ENCODE measurements at regions not wholly inside any gene's neighbourhood (a gene's known extent, or its start where the extent isn't known, plus 50 kb on each side); places are given as distances from the start of the nearest gene placed in this dataset.

DNA sequence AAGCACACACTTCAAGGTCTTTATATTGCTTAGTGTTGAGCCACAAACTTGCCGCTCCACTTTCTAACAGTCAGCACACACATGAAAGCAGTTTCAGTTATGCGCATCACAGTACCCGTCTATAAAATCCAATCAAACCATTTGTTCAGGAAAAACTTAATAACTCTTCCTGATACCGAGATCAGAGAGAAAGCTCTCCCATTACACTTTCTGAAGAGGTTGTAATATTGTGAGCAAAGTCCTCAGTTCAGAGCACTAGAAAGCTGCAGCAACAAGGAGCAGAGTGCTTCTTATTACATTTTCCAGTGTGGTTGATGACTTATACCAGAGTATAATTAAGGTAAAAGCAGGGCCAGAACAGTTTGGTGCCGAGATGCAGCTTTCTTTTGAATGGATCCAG lies 102.8 kb upstream of the F3 start:
- no peak for DNase-seq (ENCODE audit: low spot score)

DNA sequence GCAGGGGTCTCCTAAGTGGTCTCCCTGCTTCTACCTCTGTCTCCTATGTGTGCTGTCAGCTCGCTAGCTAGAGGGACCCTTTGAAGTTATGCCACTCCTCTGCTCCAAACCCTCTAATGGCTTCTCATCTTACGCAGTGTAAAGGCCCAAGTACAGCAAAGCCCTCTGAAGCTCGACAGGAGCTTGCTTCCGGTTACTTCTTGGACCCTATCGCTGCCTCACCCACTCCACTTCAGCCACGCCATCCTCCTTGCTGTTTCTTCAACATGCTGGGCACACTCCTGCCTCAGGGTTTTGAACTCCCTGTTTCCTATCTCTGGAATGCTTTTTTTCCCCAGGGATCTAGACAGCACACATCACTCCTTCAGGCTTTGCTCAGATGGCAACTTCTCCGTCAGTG lies 102.3 kb upstream of the F3 start:
- no peak for DNase-seq (ENCODE audit: low spot score)

DNA sequence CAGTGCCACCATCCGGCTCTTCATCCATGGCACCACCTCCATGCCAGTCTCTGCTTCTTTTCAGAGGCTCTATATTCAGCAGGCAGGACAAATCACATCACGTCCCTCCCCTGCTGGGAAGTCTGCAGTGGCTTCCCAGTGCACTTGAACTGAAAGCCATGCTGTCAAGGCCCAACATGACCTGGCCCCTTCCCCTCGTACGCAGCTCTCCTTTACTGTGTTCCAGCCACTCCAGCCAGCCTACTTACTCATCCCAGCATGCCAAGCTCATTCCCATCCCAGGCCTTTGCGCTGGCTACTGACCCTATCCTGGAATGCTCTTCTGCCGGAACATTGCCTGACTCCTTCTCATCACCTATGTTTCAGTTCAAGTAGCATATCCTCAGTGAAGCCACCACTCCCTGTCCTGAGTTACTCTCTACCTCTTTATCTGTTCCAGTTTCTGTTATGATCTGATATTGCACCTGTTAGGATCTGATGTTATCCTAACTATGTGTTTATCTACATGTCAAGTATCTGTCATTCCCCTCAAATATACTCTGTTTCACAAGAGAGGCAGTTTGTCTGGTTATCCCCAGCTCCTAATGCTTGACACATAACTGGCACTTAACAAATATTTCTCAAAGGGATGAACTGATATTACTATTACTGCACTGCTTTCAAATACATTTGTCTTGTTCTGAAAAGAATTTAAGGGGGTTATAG lies 101.2 kb upstream of the F3 start:
- DNase-seq (ENCODE audit: low spot score): no peak

DNA sequence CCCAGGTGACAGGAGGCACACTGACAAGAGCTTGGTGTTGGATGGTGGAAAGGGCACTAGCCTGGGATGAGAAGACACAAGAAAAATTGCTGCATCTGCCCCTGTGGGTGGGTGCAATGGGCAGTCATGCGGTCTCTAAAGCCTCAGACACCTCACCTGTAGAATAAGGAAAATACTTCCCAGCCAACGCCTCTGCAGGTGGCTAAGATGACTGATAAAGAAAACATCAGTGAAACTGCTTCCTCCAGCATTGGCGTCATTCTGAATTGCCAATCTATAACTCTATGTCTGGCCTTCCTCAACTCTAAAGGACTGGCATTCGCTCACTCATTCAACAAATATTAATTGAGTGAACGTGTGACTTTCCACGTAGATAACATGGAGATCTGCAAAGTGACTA lies 100.4 kb upstream of the F3 start:
- no peak for DNase-seq (ENCODE audit: low spot score)

DNA sequence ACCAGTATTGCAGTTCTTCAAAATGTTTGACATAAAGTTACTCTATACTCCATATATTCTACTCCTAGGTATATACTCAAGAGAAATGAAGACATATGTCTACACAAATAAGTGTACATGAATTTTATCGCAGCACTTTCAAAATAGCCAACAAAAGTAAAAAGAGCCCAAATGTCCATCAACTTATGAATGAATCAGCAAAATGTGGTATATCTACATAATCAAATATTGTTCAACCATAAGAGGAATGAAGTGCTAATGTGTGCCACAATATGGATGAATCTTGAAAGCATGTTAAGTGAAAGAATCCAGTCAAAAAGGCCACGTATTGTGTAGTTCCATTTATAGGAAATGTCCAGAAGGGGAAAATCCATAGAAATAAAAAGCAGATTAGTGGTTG lies 98.6 kb upstream of the F3 start:
- DNase-seq (ENCODE audit: low spot score): no peak

DNA sequence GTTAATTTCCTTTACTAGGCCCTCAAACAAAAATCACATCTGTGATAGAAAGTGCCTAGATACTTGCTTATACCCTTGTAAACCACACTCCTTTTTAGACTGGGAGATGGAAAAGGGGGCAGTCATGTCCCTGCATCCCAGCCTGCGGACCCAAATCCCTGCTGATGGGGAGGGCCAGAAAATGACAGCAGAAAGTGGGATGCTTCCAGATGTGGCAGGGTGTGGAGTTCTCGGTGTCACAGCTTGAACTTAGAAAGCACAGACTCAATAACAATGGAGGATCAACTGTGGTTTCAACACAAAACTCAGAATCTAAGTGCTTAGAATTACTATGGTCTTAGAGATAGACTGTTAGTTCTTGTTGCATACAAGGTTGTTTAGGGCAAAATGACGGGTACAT lies 95.6 kb upstream of the F3 start:
- no peak for DNase-seq (ENCODE audit: low spot score)

DNA sequence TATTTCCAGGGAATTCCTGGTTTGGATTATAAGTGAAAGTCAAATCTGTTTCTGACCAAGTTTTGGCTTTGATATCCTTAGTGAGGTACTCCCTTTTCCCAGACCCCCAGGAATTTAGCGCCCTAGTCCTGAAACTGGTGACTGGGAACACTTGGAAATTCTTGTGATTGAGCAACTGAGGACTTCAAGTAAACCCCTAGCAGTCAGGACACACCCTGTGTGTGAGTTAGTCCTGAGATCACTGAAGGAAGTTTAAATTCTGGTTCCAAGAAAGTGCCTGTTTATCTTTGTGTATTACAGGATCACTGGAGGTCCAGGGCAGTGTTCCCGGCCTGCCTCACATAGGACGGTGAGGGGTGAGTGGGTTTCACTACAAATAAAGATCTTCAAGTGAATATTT lies 95.1 kb upstream of the F3 start:
- no peak for DNase-seq (ENCODE audit: low spot score)

DNA sequence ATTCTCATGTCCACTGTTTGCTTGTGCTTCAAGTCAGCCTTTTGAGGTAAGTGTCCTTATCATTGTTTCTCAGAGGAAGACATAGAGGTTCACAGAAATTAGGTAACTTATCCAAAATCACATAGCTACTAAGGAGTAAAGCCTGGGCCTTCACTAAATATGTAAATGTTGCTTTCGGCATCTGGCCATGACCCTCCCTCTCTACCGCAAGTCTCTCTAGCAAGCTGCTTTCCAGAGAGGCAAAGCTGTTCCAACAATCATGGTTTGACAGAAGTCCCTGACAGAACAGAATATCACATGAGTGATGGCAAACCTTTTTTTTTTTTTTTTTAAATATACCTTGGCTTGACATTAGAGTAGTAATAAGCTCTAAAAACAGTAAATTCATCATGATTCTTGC lies 94.5 kb upstream of the F3 start:
- DNase-seq (ENCODE audit: low spot score): no peak

DNA sequence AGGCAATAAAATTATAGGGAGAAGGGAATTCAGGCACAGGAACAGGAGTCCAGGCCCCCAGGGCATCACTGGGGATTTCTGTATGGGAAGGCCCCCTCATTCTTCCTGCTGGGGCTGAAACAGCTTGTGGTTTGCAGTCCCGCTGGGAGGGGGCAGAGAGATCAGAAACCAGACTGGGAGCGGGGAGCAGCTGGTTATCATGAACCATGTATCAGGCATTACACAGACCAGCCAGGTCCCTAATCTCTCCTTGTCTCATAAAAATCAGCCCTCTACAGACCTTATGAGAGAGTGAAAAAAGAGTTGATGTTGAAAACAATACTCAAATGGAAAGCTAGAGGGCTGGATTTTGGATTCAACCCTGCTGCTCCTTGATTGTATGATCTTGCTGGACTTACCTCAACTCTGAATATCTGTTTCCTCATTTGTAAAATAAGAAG lies 93.4 kb upstream of the F3 start:
- DNase-seq (ENCODE audit: low spot score): no peak

DNA sequence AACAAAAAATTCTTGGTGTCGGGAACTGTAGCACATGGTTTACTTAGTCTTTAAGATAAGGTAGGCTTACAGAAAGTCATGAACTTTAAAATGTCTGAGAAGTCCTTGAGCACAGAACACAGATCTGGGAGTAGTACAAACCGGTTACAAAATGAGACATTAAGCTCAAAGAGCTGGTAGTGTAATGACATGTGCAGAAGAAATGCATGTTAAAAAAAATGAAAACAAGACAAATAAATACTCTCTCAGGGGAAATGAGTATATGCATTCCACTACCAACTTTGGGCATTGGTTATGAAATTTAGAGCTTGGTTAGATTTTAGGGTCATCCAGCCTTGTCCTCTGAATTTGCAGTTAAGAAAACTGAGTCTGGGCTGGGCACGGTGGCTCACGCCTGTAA lies 91.5 kb upstream of the F3 start:
- DNase-seq (ENCODE audit: low spot score): no peak

DNA sequence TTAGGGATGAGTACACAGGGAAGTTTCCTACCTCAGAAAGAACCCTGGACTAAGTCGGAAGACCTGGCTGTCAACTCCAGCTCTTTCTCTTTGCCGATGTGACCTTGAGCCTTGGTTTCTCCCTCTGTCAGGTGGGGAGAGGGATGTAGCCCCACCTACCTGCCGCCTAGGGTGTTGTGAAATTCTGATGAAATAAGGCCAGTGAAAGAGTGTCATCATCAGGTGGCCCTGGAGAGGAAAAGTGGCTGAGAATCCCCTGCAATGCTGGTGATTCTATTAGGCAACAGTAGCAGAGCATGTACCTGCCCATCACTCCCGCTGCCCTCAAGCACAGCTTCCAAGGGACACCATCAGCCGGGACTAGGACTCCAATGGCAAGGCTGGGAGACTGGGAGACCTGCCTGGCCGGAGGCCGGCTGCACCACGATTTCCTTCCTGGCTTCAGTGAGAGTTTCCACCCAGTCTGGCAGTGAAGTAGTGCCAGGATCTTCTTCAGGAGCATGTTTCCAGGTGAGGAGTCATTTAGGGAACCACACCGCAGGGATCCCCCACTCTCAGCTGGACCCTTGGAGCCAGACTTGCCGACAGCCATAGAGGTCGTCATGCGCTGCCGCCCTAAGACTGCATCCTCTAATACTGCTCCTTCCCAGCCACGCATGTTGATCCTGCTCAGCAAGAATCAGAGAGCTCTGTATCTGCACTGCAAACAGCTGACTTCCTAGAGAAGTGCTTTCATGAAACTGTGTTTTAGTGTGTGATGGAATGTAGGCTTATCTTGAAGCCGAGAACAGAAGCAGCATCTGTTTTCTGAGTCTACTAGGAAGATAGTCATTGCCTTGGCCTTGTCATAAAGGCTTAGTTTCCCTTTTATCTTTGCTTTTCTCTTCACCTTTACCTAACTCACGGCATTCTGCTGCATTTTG lies 88.0 kb upstream of the F3 start:
- no peak for DNase-seq (ENCODE audit: low spot score)

DNA sequence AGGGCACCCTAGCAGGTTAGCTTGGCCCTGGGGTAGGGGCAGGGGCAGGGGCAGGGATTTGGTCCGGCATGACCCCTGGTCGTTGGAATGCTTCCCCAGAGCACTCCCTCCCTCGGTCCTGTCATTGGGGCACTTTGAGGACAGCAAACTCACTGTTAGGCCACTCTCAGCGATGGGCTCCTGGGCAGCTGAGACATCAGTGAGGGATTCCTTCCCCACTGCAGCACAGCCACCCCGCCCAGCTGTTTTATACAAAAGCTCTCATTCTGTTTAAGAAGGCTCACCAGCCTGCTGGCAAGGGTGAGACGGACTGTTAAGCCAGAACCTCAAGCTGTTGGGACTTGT lies 86.9 kb upstream of the F3 start:
- DNase-seq (ENCODE audit: low spot score): no peak

DNA sequence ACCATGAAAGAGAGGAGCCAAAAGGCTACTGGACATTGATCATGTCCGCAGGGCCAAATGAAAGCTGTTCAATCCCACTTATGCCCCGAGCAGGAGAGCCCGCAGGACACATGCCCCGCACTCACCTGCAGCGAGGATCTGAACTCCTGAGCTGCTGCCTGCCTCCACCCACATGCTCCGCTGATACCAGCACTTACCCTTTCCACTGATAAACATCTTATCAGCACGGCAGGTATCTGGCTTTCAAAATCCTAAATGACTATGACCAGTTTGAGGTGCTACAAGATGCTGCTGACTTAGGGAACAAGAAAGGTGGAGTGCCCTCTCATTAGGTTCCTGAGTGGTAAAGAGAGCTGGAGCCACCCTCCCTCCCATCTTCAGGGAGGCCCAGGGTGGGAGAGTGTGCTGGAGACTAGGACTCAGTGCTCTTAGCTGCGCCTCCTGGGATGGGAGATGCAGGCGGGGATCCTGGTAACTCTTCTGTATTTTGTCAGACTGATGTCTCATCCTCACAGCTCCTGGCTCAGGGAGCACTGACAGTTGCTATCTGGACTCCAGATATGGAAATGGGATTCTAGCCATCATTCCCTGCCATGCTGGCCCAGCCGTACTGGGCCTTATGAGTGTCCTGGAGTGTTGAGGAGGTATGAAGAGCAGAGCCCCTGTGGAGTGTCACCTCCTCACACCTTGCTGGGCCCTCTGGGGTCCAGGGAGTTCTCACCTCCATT lies 86.4 kb upstream of the F3 start:
- DNase-seq (ENCODE audit: low spot score): no peak

DNA sequence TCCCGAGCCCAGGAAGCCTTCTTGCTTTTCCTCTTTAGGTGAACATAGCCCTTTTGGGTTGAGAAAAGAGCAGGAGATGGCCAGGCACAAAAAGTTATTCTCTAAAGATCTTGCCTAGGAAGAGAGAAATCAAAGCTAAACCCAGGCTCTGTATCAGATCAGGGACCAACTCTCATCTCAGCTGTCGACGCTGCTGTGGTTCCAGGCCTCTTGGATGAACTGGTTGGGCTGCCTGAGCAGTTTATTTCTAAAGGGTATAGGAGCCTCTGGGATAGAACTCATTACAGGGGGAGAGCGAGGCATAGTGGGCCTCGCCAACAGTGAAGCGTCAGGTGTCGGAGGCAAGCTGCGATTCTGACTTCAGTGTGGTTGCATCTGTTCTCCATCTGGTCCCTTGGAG lies 82.6 kb upstream of the F3 start:
- no peak for DNase-seq (ENCODE audit: low spot score)

DNA sequence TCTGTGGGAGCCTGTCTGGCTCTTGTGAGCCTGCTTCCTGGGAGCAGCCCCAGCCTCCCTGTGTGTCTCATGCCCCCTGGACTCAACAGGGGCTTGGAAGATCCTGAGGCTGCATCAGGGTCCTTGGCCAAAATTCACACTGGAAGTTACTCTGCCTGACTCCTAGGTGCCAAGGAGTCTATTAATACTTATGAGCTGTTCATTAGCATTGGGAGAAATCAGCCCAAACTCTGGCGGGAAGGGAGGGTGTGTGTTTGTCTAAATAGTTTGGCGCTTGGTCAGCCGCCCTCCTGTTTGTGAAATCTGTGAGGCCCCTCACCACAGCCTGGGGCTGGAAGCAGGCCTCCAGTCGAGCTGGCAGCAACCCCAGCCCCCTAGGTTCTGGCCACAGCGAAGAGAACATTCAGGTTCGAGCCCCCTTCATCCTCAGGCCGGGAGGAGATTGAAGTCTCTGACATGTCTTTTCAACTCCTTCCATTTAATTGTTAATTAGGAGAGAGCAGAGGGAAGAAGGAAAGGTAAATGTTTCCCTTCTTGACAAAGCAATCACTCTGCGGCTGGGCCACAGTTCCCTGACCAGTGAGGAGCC lies 82.1 kb upstream of the F3 start:
- no peak for DNase-seq (ENCODE audit: low spot score)

DNA sequence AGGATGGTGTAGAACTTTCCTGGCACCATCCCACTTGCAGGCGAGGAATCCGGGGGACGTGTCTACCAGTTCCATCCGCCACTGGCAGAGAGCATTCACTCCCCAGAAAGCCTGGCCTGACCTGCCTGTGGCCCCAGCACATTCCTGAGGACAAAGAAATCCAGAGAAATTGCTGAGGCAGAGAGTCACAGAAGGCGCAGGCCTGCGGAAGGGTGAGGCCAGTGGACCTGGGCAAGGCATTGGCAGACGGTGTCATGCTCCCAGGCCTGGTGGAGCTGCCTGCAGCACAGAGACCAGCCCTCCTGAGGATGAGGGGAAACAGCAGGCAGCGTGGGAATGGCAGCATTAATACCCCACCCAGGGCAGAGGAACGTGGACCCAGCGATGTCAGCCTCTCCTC lies 81.2 kb upstream of the F3 start:
- DNase-seq (ENCODE audit: low spot score): no peak

DNA sequence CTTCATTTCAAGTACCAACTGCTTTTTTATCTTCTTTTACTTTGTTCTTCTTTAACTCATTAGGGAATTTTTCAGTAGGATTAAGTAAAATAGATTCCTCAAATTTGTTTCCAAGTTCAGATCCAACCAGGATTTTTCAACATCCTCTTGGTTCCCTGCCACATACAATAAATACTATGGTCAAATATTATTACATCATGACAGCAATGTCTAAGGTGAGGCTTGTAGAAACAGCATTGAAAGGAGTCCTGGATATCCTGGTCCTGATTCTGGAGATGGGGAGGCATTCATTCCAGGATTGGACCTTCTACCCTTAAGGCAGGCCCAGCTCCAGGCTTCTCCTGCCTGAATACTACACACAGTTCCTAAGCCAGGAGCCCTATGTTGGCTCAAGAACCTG lies 80.2 kb upstream of the F3 start:
- DNase-seq (ENCODE audit: low spot score): no peak

DNA sequence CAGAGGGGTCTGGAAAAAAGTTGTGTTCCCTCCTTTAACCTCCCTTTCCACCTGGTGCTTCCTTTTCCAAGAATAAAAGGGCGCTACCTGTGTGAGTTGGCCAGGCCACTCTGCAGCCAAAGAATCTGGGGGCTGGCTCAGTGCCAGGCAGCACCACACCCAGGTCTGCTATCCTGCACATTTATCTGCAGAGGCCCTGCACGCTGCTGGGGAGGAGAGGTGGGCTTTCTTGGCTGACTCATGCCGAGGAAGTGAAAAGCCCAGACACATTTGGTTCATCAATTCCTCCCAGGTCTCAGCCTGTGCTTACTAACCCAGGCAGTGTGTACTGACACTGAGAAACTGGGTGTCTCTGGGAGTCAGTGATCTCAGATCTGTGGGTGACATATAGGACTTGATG lies 79.8 kb upstream of the F3 start:
- no peak for DNase-seq (ENCODE audit: low spot score)

DNA sequence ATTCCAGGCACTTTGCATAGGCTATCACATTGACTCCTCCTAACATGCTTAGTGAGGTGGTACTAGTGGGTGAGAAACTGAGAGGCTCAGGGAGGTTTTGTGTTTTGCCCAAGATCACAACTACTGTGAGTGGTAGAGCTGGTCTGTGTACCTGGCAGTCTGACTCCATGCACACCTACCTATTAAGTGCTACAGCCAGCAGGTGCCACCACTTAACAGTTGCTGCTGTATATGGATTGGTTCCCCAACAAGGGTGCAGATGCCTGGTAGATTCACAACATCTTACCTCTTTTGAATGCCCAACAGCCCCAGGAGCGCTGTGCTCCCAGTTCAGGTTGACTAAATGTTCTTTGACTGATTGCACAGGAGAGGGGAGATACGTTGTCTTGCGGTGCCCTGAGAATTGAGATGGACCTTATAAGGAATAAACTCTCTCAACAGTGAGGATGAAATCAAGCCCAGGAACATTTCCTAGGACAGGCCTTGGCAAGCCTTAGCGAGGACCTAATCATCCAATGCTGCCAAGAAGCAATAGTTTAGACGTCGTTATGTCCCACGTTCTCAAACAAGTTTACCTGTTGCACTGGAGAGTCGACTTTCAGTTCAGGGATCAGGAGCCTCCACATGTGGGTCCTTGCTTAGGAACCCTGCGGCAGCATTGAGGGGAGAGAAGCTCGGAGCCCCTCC lies 78.9 kb upstream of the F3 start:
- no peak for DNase-seq (ENCODE audit: low spot score)

DNA sequence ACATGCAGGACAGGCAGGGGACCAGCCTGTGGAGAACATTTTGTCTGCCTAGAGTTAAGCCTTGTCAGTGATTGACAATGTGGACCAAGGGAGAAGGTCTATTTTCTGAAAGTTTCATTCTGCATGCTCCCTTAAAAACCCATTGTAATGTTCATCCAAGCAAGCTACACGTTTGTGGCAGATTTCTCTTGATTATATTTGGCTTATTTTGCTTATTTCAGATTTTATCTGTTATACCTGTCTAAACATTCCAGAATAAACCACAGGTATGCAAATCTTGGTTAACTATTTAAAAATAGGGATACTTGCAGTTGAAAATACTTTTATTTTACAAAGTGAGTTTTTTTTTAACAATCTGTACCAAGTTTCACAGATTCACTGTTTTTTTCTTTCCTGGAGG lies 78.2 kb upstream of the F3 start:
- no peak for DNase-seq (ENCODE audit: low spot score)

DNA sequence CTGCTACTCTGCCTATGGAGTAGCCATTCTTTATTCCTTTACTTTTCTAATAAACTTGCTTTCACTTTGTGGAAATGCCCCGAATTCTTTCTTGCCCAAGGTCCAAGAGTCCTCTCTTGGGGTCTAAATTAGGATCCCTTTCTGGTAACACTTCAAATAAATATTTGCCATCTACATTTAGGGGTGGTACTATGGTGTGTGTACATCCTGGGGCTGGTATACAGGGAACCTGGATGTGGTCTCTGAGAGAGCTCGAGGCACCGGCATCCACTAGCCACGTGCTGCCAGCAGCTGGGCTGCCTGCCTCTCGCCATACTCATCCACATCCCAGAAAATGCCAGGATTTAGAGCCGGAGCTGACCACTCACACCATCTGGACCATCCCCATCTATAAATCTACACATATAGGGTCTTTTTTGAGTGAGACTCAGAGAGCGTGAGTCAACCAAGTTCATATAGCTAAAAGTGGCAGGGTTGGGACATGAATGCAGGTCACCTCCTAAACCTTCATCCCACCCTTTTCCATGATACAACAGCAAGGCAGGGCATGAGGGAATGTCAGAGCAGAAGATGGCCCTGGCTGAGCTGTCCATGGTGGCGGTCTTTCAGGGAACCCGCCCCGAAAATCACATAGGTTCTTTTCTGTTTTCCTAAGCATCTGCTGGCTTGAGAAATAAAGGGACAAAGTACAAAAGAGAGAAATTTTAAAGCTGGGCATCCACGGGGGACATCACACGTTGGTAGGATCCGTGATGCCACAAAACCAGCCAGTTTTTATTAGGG lies 76.6 kb upstream of the F3 start:
- no peak for DNase-seq (ENCODE audit: low spot score)
